ENCODE measurements at regions not wholly inside any gene's neighbourhood (a gene's known extent, or its start where the extent isn't known, plus 50 kb on each side); places are given as distances from the start of the nearest gene placed in this dataset.

DNA sequence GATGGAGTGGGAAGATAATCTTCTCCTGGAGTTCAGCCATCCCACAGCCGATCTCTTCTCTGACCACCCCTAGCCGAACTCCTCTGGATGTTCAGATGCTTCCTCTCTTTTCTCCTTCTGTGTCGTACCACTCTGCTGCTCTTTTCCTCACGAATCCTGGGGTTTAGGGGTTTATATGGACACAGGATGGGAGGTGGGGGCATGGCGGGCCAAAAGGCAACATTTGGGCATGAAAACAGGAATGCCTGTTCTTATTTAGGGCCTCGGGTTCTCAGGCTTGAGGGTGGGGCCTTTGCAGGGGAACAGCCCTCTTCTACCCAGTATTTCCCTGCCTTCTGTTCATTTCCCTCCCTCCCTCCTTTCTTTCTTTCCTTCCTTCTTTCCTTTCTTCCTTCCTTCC is 112.7 kb downstream of the SLC35B3 start:
- no TSS peak for BruUV-seq (replicated peaks)
- Mint-ChIP-seq H3K27me3 (ENCODE audit: unreplicated experiment) (no peaks in the 10 kb centered on the region), H3K4me1 (ENCODE audit: low read depth, unreplicated experiment) (no peaks in the 10 kb centered on the region), H3K36me3 (ENCODE audit: insufficient read depth, unreplicated experiment) (no peaks in the 10 kb centered on the region), H3K27ac (ENCODE audit: unreplicated experiment) (no peak overlapping the region), H3K9me3 (ENCODE audit: low read depth, unreplicated experiment) (no peaks in the 10 kb centered on the region), H3K4me3 (ENCODE audit: low read depth, unreplicated experiment) (no peak overlapping the region)
- intact Hi-C loops (cut with micrococcal nuclease; ENCODE audit: unreplicated experiment): no loop called here
- CTCF ChIA-PET: no interaction called here
- no peak for TF ChIP-seq CTCF (IDR thresholded peaks at IDR 0.05; ENCODE audit: unreplicated experiment)
- no peak for DNase-seq

GRCh38 chr6:8321671-8322404 is 113.5 kb downstream of the SLC35B3 start:
- BruUV-seq (replicated peaks): no TSS peak
- no peak overlapping the region for H3K4me3 Mint-ChIP-seq (ENCODE audit: low read depth, unreplicated experiment)

GRCh38 chr6:8315154-8315553 is 120.2 kb downstream of the SLC35B3 start:
- no peak for DNase-seq
- no peak overlapping the region for H3K27ac Mint-ChIP-seq (ENCODE audit: unreplicated experiment)
- H3K4me1 Mint-ChIP-seq (ENCODE audit: low read depth, unreplicated experiment): no peaks in the 10 kb centered on the region
- no peak overlapping the region for H3K4me3 Mint-ChIP-seq (ENCODE audit: low read depth, unreplicated experiment)
- no peak for TF ChIP-seq CTCF (IDR thresholded peaks at IDR 0.05; ENCODE audit: unreplicated experiment)
- no TSS peak for BruUV-seq (replicated peaks)
- H3K36me3 Mint-ChIP-seq (ENCODE audit: insufficient read depth, unreplicated experiment): no peaks in the 10 kb centered on the region
- CTCF ChIA-PET: no interaction called here
- intact Hi-C loops (cut with micrococcal nuclease; ENCODE audit: unreplicated experiment): no loop called here
- H3K9me3 Mint-ChIP-seq (ENCODE audit: low read depth, unreplicated experiment): peaks cover 16% of the 10 kb centered on the region
- H3K27me3 Mint-ChIP-seq (ENCODE audit: unreplicated experiment): no peaks in the 10 kb centered on the region

More at GRCh38 chr6:8321671-8322404, 113.5 kb downstream of the SLC35B3 start:
- no peak for TF ChIP-seq CTCF (IDR thresholded peaks at IDR 0.05; ENCODE audit: unreplicated experiment)
- DNase-seq: no peak
- intact Hi-C loops (cut with micrococcal nuclease; ENCODE audit: unreplicated experiment): no loop called here
- Mint-ChIP-seq H3K27me3 (ENCODE audit: unreplicated experiment) (no peaks in the 10 kb centered on the region), H3K9me3 (ENCODE audit: low read depth, unreplicated experiment) (no peaks in the 10 kb centered on the region), H3K27ac (ENCODE audit: unreplicated experiment) (no peak overlapping the region), H3K36me3 (ENCODE audit: insufficient read depth, unreplicated experiment) (no peaks in the 10 kb centered on the region), H3K4me1 (ENCODE audit: low read depth, unreplicated experiment) (no peaks in the 10 kb centered on the region)
- CTCF ChIA-PET: no interaction called here

DNA sequence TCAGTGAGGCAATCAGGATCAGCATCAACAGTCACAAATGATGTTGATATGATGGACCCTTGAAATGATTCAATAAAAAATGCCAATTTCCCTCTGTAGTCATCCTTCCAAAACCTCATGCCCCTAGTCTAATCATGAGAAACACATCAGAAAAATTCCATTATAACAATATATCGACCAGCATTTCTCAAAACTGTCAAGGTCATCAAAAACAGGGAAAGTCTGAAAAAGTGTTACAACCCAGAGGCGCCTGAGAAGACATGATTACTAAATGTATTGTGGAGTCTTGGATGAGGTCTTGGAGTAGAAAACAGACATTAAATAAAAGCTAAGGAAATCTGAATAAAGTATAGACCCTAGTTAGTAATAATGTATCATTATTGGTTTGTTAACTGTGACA is 133.8 kb downstream of the SLC35B3 start:
- H3K27ac Mint-ChIP-seq (ENCODE audit: unreplicated experiment): no peak overlapping the region
- no peaks in the 10 kb centered on the region for H3K4me1 Mint-ChIP-seq (ENCODE audit: low read depth, unreplicated experiment)
- no peak overlapping the region for H3K4me3 Mint-ChIP-seq (ENCODE audit: low read depth, unreplicated experiment)
- H3K36me3 Mint-ChIP-seq (ENCODE audit: insufficient read depth, unreplicated experiment): no peaks in the 10 kb centered on the region
- BruUV-seq (replicated peaks): no TSS peak
- CTCF ChIA-PET: no interaction called here
- peaks cover 8% of the 10 kb centered on the region for H3K9me3 Mint-ChIP-seq (ENCODE audit: low read depth, unreplicated experiment)
- TF ChIP-seq CTCF (IDR thresholded peaks at IDR 0.05; ENCODE audit: unreplicated experiment): no peak
- H3K27me3 Mint-ChIP-seq (ENCODE audit: unreplicated experiment): no peaks in the 10 kb centered on the region
- intact Hi-C loops (cut with micrococcal nuclease; ENCODE audit: unreplicated experiment): no loop called here
- DNase-seq: no peak

Measured in Calu3 (cell line).